Endothelial cell of umbilical vein (primary cell): ENCODE measurements at regions not wholly inside any gene's neighbourhood (a gene's known extent, or its start where the extent isn't known, plus 50 kb on each side); places are given as distances from the start of the nearest gene placed in this dataset.

Source experiments
- CTCF ChIP-seq, 2 donors: IDR thresholded peaks; 1 replicate in 1 of 2; 2 replicates in 1 of 2; pipeline ENCODE4 v1.5.1; 2011; ENCODE audit warnings: low read length in 2 of 2, mild to moderate bottlenecking in 2 of 2, moderate library complexity in 2 of 2, control low read depth in 1 of 2, inconsistent platforms in 1 of 2, low read depth in 1 of 2; ENCODE audit not compliant: insufficient read depth in 1 of 2; ENCODE audit errors: extremely low read depth in 1 of 2
- EZH2 ChIP-seq: IDR thresholded peaks from 2 replicates; pipeline ENCODE4 v1.6.1; 2012; ENCODE audit warnings: borderline replicate concordance, low read depth, mild to moderate bottlenecking, moderate library complexity, low read length, inconsistent platforms; ENCODE audit not compliant: severe bottlenecking
- FOS ChIP-seq: IDR thresholded peaks from 2 replicates; pipeline ENCODE4 v1.6.1; 2011; ENCODE audit warnings: mild to moderate bottlenecking, low read length, moderate library complexity, borderline replicate concordance; ENCODE audit not compliant: insufficient read depth
- MAX ChIP-seq: IDR thresholded peaks from 2 replicates; pipeline ENCODE4 v1.6.1; 2011; ENCODE audit not compliant: insufficient read depth, insufficient read length
- MYC ChIP-seq: IDR thresholded peaks from one replicate; pipeline ENCODE4 v1.6.1; 2011; ENCODE audit warnings: mild to moderate bottlenecking, low read depth, low read length
- POLR2A ChIP-seq: IDR thresholded peaks from 2 replicates; pipeline ENCODE4 v1.6.1; 2012; ENCODE audit warnings: low read depth, mild to moderate bottlenecking, control low read depth, low read length
- POLR2AphosphoS5 ChIP-seq: IDR thresholded peaks from 2 replicates; pipeline ENCODE4 v1.6.1; 2012; ENCODE audit warnings: low read depth, mild to moderate bottlenecking, control low read depth, low read length, moderate library complexity; ENCODE audit not compliant: insufficient read depth

- TF ChIP-seq CTCF (IDR thresholded peaks at IDR 0.05; ENCODE audit: extremely low read depth in 1 of 2, insufficient read depth in 1 of 2, low read depth in 1 of 2, low read length in 2 of 2) (no peak), FOS (no peak), MAX (no peak), POLR2AphosphoS5 (no peak), POLR2A (no peak), EZH2 (no peak), MYC (no peak)
Observed at GRCh38 chr1:177525176-177525575, 354.4 kb downstream of the BRINP2 start.
